GM18519 (cell line): ENCODE measurements at regions not wholly inside any gene's neighbourhood (a gene's known extent, or its start where the extent isn't known, plus 50 kb on each side); places are given as distances from the start of the nearest gene placed in this dataset.
"Not testable (repeated sequence)": the region's sequence is repeated elsewhere in the genome, so short reads cannot be mapped to it uniquely, and the experiment has no call there.

Experiments used
- ATAC-seq: cut with Tn5 transposase; IDR thresholded peaks from one replicate; pipeline ENCODE4 v1.9.1; 2021; ENCODE audit warnings: mild to moderate bottlenecking, moderate library complexity; ENCODE audit not compliant: unreplicated experiment, low FRiP score

DNA sequence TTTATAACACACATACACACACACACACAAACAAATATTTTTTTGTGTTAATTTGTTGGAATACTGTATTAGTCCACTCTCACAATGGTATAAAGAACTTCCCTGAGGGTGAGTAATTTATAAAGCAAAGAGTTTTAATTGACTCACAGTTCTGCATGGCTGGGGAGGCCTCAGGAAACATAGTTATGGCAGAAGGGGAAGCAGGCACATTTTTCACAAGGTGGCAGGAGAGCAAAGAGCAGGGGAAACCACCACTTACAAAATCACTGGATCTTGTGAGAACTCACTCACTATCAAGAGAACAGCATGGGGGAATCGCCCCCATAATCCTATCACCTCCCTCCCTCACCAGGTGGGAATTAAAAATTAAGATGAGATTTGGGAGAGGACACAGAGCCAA lies 205.4 kb upstream of the PTPRD start:
- no peak for ATAC-seq

DNA sequence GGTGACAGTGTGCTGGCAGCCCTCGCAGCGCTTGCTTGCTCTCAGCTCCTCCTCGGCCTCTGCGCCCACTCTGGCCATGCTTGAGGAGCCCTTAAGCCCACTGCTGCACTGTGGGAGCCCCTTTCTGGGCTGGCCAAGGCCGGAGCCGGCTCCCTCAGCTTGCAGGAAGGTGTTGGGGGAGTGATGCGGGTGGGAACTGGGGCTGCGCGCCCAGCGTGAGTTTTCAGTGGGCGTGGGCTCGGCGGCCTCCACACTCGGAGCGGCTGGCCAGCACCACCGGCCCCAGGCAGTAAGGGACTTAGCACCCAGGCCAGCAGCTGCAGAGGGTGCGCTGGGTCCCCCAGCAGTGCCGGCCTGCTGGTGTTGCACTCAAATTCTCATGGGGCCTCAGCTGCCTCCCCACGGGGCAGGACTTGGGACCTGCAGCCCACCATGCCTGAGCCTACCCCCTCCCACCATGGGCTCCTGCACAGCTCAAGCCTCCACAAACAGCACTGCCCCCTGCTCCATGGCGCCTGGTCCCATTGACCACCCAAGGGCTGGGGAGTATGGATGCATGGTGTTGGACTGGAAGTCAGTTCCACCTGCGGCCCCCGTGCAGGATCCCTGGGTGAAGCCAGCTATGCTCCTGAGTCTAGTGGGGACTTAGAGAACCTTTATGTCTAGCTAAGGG lies 223.1 kb upstream of the PTPRD start:
- no peak for ATAC-seq

DNA sequence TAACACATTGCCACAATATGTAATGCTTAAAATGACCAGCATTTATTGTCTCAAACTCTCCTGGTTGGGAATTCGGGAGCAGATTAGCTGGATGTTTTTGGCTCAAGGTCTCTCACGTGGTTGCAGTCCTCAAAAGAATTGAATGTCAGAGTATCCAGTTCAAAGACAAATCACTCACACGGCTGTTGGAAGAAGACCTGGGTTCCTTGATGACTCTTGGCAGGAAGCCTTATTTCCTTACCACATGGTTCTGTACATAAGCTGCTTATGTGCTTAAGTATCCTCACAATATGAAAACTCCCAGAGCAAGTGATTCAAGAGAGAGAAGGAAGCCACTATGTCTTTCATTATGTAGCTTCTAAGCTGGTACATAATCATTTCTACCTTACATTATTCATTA lies 230.3 kb upstream of the PTPRD start:
- no peak for ATAC-seq

DNA sequence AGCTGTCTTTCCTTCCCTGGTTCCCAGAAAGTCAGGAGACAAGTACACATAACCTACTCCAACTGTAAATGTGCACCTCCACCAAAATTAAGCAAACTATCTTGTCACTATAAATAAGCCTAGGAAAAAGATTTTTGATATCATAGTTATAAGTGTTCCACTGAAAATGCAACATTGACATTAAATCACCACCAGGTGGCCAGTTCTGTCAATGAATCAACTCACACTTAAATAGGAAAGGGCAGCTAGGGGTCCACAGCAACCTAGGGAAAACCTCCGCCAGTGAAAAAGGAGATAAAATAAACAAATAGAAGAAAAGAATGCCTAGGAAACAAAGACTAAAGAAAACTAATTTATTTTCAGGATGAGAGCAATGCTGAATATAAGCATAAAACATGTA lies 243.0 kb upstream of the PTPRD start:
- no peak for ATAC-seq

DNA sequence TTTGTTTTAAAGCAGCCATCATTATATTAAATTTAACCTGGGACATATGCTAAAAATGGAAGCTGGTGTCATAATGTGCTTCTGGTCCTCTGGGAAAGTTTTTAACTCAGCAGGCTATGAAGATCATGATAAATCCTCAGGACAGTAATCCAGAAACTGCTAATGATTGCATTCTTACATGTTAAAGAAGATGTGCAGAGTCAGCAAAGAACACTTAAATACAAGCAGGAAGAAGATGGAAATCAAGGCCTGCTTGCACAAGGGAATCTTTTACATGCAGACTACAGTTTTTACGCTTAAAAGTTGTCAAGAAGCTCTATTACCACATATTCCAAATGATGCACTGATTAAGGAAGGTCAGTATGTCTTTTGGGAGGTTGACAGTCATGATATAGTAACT lies 246.0 kb upstream of the PTPRD start:
- ATAC-seq, result no peak

DNA sequence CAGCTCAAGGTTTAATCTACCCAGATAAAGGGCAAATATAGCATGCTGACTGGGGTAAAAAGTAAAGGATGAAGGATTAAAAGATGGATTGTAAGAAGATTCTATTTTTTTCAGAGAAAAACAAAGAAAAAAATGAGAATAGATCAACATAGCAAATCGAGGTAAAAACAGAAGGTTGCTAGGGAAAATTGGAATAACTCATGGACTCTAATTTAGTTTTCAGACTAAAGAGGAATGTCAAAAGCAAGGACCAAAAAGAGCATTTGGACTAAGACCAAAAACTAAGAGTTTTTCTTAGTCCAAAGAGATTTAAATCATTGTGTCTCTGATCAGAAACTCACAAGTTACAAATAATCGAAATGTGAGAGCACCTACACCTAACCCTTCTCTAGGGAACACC lies 250.7 kb upstream of the PTPRD start:
- ATAC-seq, result no peak

DNA sequence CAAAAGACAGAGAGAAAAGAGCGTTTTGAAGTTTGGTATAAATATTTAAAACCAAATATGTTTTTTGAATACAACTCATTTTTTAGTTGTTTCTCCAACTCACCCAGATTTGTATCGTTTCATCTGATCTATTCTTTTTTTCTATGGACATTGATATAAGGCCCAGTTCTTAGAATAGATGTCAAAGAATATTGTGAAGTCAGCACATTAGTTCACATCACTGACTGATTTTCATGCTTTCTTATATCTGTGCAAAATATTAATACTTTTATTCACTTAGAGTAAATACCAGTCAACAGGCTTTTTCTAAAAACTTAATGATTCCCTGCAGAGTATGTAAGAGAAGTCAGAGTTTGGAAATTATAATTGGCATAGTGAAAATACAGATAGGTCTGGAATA lies 254.4 kb upstream of the PTPRD start:
- ATAC-seq, result no peak

DNA sequence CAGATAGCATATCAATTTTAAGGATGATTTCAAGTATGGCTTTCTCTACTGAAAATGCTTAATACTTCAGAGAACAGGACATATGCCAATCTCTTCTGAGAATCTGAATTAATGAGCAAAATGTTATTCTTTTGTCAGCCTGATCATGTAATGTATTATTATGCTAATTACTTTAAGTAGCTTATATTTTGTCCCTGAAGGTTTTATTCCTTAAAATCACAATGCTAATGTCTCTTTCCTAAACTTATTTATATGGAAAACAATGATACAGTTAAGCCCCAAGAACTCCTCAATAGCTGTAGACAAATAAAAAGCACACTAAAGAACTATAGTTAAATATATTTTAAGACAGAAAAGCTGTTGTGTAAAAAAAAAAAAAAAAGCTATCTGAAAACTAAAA lies 256.9 kb upstream of the PTPRD start:
- no peak for ATAC-seq

DNA sequence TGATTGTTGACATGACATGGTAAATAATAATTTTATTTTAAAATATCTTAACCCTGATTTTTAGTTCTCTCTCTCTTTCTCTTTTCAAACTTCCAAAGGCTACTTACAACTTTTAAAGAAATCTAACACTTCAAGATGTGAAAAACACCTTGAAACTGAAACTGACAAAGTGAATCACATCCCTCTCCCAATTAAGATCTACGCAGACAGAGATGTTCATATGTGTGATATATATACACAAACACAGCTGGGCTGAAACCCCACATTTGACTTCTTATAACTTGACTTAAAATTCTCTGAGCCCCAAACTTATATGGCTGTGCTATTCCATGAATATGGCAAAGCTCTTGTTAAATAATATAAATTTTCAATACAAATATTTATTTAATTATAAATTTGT lies 261.2 kb upstream of the PTPRD start:
- ATAC-seq, result no peak

DNA sequence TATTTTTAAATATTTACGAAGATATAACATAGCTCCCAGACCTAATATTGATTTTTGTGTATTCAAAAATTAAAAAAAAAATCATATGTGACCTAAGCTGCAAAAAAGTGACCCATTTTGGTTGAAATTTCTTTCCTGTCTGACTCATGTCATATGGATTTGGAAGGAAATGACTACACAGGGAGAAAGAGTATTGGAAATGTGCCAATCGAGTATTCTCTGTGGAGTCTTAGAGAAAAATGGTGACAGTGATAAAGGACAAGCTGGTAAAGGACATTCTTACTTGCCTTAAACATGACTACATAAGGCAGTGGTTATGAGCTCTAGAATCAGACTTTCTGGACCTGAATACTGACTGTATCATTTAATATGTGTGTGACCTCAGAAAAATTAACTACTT lies 262.9 kb upstream of the PTPRD start:
- ATAC-seq, result no peak

DNA sequence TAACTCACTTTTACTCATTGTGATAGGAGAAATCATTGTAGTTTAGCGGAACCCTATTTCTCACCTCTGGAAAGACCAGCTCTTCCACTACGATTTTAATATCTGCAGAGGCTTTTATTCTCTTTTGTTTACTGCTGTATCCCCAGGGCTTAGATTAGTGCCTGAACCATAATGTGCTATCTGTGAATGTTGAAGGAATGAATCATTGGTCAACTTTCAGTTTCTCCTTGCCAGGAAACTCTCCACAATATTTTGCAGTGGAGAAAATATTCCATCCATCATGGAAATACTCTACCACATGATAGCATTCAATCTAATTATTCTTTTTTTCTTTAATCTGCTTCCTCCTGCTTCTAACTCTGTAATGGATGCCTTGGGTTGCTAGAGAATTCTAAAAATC lies 263.5 kb upstream of the PTPRD start:
- ATAC-seq, result no peak

DNA sequence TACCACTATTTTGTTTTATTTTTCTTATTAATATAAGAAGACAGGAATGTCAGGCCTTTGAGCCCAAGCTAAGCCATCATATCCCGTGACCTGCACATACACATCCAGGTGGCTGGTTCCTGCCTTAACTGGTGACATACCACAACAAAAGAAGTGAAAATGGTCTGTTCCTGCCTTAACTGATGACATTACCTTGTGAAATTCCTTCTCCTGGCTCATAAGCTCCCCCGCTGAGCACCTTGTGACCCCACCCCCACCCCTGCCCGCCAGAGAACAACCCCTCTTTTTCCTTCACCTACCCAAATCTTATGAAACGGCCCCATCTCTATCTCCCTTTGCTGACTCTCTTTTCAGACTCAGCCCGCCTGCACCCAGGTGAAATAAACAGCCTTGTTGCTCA lies 277.5 kb upstream of the PTPRD start:
- not testable (repeated sequence) for ATAC-seq

DNA sequence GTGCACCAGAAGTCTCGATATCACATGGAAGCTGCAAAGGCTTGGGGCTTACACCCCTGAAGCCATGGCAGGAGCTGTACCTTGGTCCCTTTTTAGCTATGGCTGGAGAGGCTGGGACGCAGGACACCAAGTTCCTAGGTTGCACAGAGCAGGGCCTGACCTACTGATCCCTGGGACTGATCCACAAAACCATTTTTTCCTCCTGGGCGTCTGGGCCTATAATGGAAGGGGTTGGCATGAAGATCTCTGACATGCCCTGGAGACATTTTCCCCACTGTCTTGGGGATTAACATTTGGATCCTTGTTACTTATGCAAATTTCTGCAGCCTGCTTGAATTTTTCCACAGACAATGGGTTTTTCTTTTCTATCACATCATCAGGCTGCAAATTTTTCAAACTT lies 286.7 kb upstream of the PTPRD start:
- ATAC-seq, result no peak

DNA sequence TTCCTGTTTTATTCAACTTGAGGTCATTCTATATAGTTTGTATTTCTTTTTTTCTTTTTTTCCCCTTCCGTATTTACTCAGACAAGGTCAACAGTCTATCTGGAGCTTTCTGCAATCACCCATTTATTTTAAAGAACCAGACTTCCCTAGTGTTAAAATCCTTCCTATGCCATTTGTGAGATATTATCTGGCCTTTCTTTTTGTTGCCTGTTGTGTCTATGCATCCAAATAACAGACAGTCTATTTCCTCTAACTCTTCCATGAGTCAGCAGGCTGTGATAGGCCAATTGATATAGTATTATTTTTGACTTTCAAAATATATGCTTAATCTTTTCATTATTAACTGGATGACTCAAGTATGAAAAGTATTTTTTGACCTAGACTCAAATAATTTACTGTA lies 291.2 kb upstream of the PTPRD start:
- ATAC-seq, result no peak

DNA sequence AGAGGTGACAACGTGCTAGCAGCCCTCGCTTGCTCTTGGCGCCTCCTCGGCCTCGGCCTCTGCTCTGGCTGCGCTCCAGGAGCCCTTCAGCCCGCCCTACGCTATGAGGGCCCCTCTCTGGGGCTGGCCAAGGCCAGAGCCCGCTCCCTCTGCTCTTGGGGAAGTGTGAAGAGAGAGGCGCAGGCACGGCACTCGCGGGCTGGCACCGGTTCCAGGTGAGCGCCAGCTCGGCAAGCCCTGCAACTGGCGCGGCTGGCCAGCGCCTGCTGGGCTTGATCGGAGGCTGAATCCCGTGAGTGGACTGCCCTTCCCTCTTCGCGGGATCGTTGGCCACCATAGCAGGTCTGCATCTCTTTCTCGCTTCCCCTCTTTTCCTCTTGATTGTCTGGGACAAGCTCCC lies 298.0 kb upstream of the PTPRD start:
- ATAC-seq, result no peak

DNA sequence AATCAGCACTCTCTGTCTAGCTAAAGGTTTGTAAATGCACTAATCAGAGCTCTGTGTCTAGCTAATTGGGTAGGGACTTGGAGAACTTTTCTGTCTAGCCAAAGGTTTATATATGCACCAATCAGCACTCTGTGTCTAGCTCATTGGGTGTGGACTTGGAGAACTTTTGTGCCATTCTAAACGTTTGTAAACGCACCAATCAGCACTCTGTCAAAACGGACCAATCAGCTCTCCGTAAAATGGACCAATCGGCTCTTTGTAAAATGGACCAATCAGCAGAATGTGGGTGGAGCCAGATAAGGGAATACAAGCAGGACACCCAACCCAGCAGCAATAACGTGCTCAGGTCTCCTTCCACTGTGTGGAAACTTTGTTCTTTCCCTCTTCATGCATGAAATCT lies 298.6 kb upstream of the PTPRD start:
- no peak for ATAC-seq

DNA sequence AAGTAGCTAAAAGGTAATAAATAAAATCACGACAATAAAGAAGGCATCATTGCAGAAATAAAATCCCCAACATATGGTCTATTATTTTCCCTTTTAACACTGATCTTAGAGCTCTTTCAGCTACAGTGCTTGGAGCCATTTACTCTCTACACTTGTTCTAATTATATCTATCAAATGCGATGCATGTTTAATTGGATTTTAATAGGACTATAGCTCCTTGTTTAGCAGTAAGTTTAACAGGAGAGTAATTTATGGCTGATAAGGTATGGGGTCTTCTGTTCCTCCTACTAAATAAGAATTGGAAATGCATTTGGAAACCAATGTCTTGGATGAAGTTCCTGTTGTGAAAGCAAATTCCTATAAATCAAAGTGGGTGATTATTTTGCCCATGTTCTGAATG lies 304.2 kb upstream of the PTPRD start:
- no peak for ATAC-seq

DNA sequence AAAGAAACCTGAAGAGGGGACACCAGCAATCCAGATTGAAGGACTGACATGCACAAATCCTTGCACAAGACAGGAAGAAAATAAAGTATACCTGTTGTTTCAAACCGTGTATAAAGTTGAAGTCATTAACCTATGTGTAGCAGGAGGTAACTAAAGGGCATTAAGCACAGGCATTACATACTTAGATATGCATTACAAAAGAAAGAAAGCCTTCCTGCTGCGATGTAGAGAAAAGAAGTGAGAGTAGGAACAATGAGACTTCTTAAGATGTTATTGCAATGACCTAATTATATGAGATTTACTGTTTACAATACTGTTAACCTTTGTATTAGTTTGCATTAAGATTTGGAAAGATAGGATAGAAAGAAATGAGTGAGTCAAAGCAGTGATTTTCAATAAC lies 308.9 kb upstream of the PTPRD start:
- no peak for ATAC-seq

DNA sequence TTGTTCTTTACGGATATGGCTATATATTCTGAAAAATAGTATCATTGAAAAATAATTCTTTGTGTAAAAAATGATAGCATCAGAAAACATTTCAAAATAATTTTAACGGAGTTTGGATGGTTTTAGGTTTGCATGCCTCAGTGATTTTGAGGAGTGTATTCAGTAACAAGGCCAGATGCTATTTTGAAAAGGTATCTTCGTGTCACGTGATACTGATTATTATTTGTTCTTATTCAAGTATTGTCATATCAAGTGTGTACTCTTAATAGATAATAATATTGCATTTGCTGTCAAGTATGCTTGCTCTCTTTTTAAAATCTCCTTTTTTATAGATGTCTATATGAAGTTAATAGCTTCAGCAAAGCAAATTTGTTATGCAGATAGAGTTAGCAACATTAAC lies 313.1 kb upstream of the PTPRD start:
- ATAC-seq, result no peak

DNA sequence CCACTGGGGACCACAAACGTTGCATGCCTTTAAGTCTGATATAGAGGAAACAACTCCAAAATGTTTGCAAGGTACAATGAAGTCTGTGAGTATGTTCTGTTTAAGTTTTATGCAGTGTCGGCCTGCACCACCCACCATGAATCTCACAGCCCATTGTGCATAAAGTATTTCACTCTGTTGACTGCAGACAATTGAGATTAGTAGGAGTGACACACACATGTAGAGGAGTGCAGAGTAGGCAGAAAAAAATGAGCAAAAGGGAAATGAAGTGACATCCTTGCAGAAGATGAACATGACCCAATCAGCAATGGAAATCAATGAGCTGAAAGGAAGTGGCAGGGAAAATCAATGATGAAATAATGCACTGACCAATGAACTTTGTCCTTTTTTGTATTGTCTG lies 315.6 kb upstream of the PTPRD start:
- no peak for ATAC-seq

DNA sequence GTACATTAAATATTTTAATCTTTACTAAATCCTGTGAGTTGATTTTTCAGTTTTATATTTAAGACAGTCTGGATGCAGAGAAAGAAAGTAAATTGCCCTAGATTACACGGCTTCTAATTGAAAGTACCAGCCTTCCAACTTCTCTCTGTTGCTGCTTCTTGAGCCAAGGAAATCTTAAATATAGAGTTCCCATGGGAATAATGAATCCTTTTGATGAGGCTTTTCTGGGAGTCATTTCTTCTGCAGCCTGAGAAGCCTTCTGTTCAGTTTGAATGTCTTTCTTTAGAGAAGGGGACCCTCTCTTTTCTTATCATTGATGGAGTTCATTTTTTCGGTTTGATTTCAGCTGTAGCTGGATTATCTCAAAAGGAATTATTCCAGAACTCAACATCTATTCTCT lies 317.3 kb upstream of the PTPRD start:
- no peak for ATAC-seq

DNA sequence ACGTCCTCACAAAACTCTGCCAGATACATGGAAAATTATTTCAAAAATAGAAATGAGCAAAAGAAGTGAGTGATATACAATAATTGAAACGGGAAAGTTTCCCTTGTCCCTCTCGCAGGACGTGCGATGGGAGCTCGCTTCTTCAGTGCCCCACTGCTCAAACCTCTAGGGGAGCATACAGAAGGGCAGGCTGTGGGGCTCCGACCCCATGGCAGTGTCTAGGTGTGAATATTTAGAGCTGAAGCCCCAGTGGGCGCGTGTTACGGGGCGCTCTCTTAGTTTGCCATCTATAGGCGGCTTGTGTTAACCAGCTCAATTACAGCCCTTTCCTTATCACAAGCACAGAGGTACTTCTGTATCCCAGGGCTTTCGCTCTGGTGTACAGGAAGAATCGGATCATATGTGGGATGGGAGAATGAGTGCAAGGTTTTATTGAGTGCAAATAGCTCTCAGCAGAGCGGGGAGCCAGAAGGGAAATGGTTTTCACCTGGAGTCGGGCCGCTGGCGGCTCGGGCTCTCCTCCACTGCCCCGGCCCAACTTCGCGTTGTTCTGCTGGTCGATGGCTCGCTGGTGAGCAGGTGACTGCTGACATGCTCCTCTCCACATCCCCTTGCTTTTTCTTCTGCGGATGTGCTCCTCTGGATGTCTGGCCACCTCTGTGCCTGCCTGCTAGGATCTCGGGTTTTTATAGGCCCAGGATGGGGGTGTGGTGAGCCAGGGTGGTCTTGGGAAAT lies 334.0 kb upstream of the PTPRD start:
- ATAC-seq, result no peak

DNA sequence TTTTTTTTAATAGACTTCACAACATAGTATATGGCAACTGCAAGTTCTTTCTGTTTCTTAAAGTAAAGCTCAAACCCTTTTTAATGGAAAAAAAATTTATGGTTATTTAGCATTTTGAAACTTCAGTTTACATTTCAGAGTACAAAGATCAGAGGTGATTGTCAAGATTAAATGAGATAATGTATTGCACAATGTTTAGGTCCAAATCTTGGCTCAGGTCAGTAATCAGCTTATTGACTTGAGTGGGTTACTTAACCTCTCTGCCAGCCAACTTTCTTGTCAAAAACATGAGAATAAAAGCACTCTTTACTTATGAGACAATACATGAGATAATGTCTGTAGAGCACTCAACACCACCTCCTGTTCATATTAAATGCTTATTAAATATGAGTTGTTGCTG lies 345.1 kb upstream of the PTPRD start:
- no peak for ATAC-seq
